Ishikawa (cell line): ENCODE measurements at regions not wholly inside any gene's neighbourhood (a gene's known extent, or its start where the extent isn't known, plus 50 kb on each side); places are given as distances from the start of the nearest gene placed in this dataset.

Experiments used
- CREB1 ChIP-seq: IDR thresholded peaks from 2 replicates; pipeline ENCODE4 v1.6.1; 2012; ENCODE audit warnings: low read depth
- EP300 ChIP-seq: IDR thresholded peaks from 2 replicates; pipeline ENCODE4 v1.6.1; 2012; ENCODE audit warnings: borderline replicate concordance
- FOXM1 ChIP-seq: IDR thresholded peaks from 2 replicates; pipeline ENCODE4 v1.6.1; 2012; ENCODE audit warnings: low read depth, borderline replicate concordance
- MAX ChIP-seq: IDR thresholded peaks from 2 replicates; pipeline ENCODE4 v1.6.1; 2012
- RAD21 ChIP-seq: IDR thresholded peaks from 2 replicates; pipeline ENCODE4 v1.6.1; 2012; ENCODE audit warnings: low read depth
- TAF1 ChIP-seq: IDR thresholded peaks from 2 replicates; pipeline ENCODE4 v1.6.1; 2012; ENCODE audit warnings: low read depth, mild to moderate bottlenecking
- USF1 ChIP-seq: IDR thresholded peaks from 2 replicates; pipeline ENCODE4 v1.6.1; 2012
- YY1 ChIP-seq: IDR thresholded peaks from 2 replicates; pipeline ENCODE4 v1.6.1; 2012; ENCODE audit warnings: low read depth
- ZBTB7A ChIP-seq: IDR thresholded peaks from 2 replicates; pipeline ENCODE4 v1.6.1; 2012; ENCODE audit warnings: low read depth

- TF ChIP-seq FOXM1 (no peak), TAF1 (no peak), YY1 (no peak), CREB1 (no peak), ZBTB7A (no peak), EP300 (no peak), USF1 (no peak), RAD21 (no peak), MAX (no peak)
These were observed 138.1 kb upstream of the ALKAL2 start for GRCh38 chr2:425947-426346.
